GM12878 (cell line): ENCODE measurements at regions not wholly inside any gene's neighbourhood (a gene's known extent, or its start where the extent isn't known, plus 50 kb on each side); places are given as distances from the start of the nearest gene placed in this dataset.

Source experiments
- ATAC-seq: fragments of 200-7000 bp; cut with Tn5 transposase; 3 replicates; pipeline ENCODE4 v1.9.1; 2020; ENCODE audit warnings: mild to moderate bottlenecking, moderate library complexity
- BruUV-seq: library from RNA; stranded (reverse); fragments of 400-500 nt; replicated peaks from 2 replicates; lab custom pipeline; 2021; lab: Mats Ljungman, UMichigan
- CTCF ChIA-PET: fragments of 300-600 bp; sonication (Branson Sonifier 250); formaldehyde crosslinking; extraction: SDS; loops from one replicate; lab custom pipeline; 2021; ENCODE audit warnings: inconsistent platforms; lab: Yijun Ruan, JAX
- POLR2A ChIA-PET: fragments of 350-600 bp; formaldehyde crosslinking; extraction: SDS; loops from one replicate; lab custom pipeline; 2021; ENCODE audit warnings: inconsistent platforms; lab: Charles Lee
- RAD21 ChIA-PET: fragments of 300-600 bp; sonication (Branson Sonifier 250); formaldehyde crosslinking; loops from one replicate; lab custom pipeline; 2023; ENCODE audit warnings: antibody characterized with exemption; ENCODE audit not compliant: unreplicated experiment; lab: Charles Lee
- SMC1A ChIA-PET: fragments of 300-600 bp; sonication (Branson Sonifier 250); formaldehyde crosslinking; loops from one replicate; lab custom pipeline; 2023; ENCODE audit not compliant: unreplicated experiment, uncharacterized antibody; lab: Charles Lee
- DNase-seq: peaks from one replicate; pipeline ENCODE4 v3.0.0-alpha.2; 2011; ENCODE audit warnings: low read depth, low spot score
- FAIRE-seq: peaks from 3 replicates; lab custom pipeline; 2011; peaks lifted over from hg19 to GRCh38; lab: Jason Lieb, UNC
- H2AFZ ChIP-seq: 2 replicates; pipeline ENCODE4 v1.6.0; 2011; ENCODE audit warnings: low read depth, low read length, control low read depth; ENCODE audit not compliant: control insufficient read depth
- H3K27ac ChIP-seq: 2 replicates; pipeline ENCODE4 v1.5.1; 2011; ENCODE audit warnings: control low read depth; ENCODE audit not compliant: control insufficient read depth, insufficient read depth
- H3K27me3 ChIP-seq, 2 experiments: replicated peaks in 1 of 2; 2 replicates each; pipeline versions ENCODE4 v1.6.0 to v1.6.1; 2011; ENCODE audit warnings: low read length in 1 of 2; ENCODE audit not compliant: control insufficient read depth in 2 of 2, insufficient read depth in 2 of 2
- H3K36me3 ChIP-seq, 2 experiments: 2 replicates each; pipeline ENCODE4 v1.5.1; 2011; ENCODE audit warnings: low read length in 1 of 2; ENCODE audit not compliant: control insufficient read depth in 2 of 2, insufficient read depth in 2 of 2
- H3K4me1 ChIP-seq: 2 replicates; pipeline ENCODE4 v1.6.1; 2011; ENCODE audit warnings: mild to moderate bottlenecking, low read length, moderate library complexity, mixed read lengths; ENCODE audit not compliant: control insufficient read depth, insufficient read depth
- H3K4me2 ChIP-seq: 2 replicates; pipeline ENCODE4 v1.6.0; 2011; ENCODE audit warnings: control low read depth; ENCODE audit not compliant: control insufficient read depth, insufficient read depth
- H3K4me3 ChIP-seq: fragments of 200-600 bp; sonication (generic); 2 replicates; pipeline ENCODE4 v1.5.1; 2016
- H3K79me2 ChIP-seq: 2 replicates; pipeline ENCODE4 v1.6.0; 2011; ENCODE audit warnings: low read length; ENCODE audit not compliant: control insufficient read depth, insufficient read depth
- H3K9ac ChIP-seq: 2 replicates; pipeline ENCODE4 v1.8.0; 2011; ENCODE audit warnings: low read length, control low read depth, mixed read lengths; ENCODE audit not compliant: control insufficient read depth, insufficient read depth
- H3K9me3 ChIP-seq: replicated peaks from 3 replicates; pipeline ENCODE4 v1.5.1; 2011; ENCODE audit warnings: mild to moderate bottlenecking, low read length; ENCODE audit not compliant: control insufficient read depth, insufficient read depth
- H4K20me1 ChIP-seq: 2 replicates; pipeline ENCODE4 v1.6.0; 2011; ENCODE audit not compliant: control insufficient read depth, insufficient read depth
- ATF7 ChIP-seq: fragments of 450-650 bp; IDR thresholded peaks from 2 replicates; pipeline ENCODE4 v1.6.1; 2016; ENCODE audit warnings: low read depth, mild to moderate bottlenecking
- BACH1 ChIP-seq: fragments of 450-650 bp; IDR thresholded peaks from 2 replicates; pipeline ENCODE4 v1.6.1; 2017; ENCODE audit warnings: mild to moderate bottlenecking, borderline replicate concordance
- CHD2 ChIP-seq: IDR thresholded peaks from 2 replicates; pipeline ENCODE4 v1.6.1; 2011; ENCODE audit warnings: low read depth, low read length, improper control_type of control experiment, borderline replicate concordance
- FOXK2 ChIP-seq: fragments of 450-650 bp; IDR thresholded peaks from 2 replicates; pipeline ENCODE4 v1.6.1; 2017; ENCODE audit warnings: mild to moderate bottlenecking, moderate library complexity
- HDGF ChIP-seq: fragments of 450-650 bp; IDR thresholded peaks from 2 replicates; pipeline ENCODE4 v1.6.1; 2016; ENCODE audit warnings: antibody characterized with exemption
- JUNB ChIP-seq: IDR thresholded peaks from 2 replicates; pipeline ENCODE4 v1.6.1; 2016; ENCODE audit warnings: antibody characterized with exemption, mild to moderate bottlenecking
- MEF2B ChIP-seq: fragments of 450-650 bp; IDR thresholded peaks from 2 replicates; pipeline ENCODE4 v1.6.1; 2018; ENCODE audit warnings: mild to moderate bottlenecking, moderate library complexity; ENCODE audit not compliant: partially characterized antibody, poor library complexity, severe bottlenecking
- NR2C2 ChIP-seq: IDR thresholded peaks from 2 replicates; pipeline ENCODE4 v1.6.1; 2011; ENCODE audit warnings: borderline replicate concordance, low read depth; ENCODE audit not compliant: control insufficient read depth, insufficient read length
- RUNX3 ChIP-seq: IDR thresholded peaks from 2 replicates; pipeline ENCODE4 v1.6.1; 2012; ENCODE audit warnings: low read length, inconsistent platforms
- ZNF384 ChIP-seq: IDR thresholded peaks from 2 replicates; pipeline ENCODE4 v1.6.1; 2012; ENCODE audit warnings: low read depth, mild to moderate bottlenecking, low read length, improper control_type of control experiment, borderline replicate concordance
- WGBS: methylation state at CpG from one replicate; pipeline ENCODE4 v1.1.6; 2016; ENCODE audit warnings: low lambda C conversion rate; ENCODE audit not compliant: insufficient replicate concordance, insufficient coverage; ENCODE audit errors: missing lambda C conversion rate; 5-methylcytosine and 5-hydroxymethylcytosine counted together
- in situ Hi-C: fragments of 300-500 bp; cut with MboI; formaldehyde crosslinking; loops from 9 replicates; pipeline ENCODE4 v1.14.3; 2018; ENCODE audit warnings: mixed read lengths
- intact Hi-C: fragments of 100-400 bp; cut with micrococcal nuclease; formaldehyde crosslinking; loops from one replicate; pipeline ENCODE4 v1.14.2; 2022; ENCODE audit not compliant: unreplicated experiment
- TF ChIP-seq, protein P1 (sequence below): fragments of 450-650 bp; IDR thresholded peaks from 2 replicates; pipeline ENCODE4 v1.6.1; 2017; ENCODE audit warnings: mild to moderate bottlenecking, low read depth, inconsistent platforms; ENCODE audit not compliant: poor library complexity, severe bottlenecking
- TF ChIP-seq, protein P2 (sequence below), 3 experiments: IDR thresholded peaks in 2 of 3; conservative IDR thresholded peaks in 1 of 3; 2 replicates each; pipeline ENCODE4 v1.5.1; 2011; ENCODE audit warnings: low read depth in 3 of 3, low read length in 3 of 3, mild to moderate bottlenecking in 3 of 3, control low read depth in 2 of 3, moderate library complexity in 2 of 3, inconsistent platforms in 1 of 3, mixed read lengths in 1 of 3; ENCODE audit not compliant: control insufficient read depth in 2 of 3, insufficient read depth in 1 of 3; ENCODE audit errors: extremely low read depth in 1 of 3
- TF ChIP-seq, protein P3 (sequence below): fragments of 450-650 bp; IDR thresholded peaks from 2 replicates; pipeline ENCODE4 v1.6.1; 2017; ENCODE audit warnings: antibody characterized with exemption, mild to moderate bottlenecking, moderate library complexity

- TF ChIP-seq, protein P1, sequence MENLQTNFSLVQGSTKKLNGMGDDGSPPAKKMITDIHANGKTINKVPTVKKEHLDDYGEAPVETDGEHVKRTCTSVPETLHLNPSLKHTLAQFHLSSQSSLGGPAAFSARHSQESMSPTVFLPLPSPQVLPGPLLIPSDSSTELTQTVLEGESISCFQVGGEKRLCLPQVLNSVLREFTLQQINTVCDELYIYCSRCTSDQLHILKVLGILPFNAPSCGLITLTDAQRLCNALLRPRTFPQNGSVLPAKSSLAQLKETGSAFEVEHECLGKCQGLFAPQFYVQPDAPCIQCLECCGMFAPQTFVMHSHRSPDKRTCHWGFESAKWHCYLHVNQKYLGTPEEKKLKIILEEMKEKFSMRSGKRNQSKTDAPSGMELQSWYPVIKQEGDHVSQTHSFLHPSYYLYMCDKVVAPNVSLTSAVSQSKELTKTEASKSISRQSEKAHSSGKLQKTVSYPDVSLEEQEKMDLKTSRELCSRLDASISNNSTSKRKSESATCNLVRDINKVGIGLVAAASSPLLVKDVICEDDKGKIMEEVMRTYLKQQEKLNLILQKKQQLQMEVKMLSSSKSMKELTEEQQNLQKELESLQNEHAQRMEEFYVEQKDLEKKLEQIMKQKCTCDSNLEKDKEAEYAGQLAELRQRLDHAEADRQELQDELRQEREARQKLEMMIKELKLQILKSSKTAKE, result no peak
Observed at GRCh38 chr5:87126869-87127268, 140.8 kb upstream of the RASA1 start (continued).

DNA sequence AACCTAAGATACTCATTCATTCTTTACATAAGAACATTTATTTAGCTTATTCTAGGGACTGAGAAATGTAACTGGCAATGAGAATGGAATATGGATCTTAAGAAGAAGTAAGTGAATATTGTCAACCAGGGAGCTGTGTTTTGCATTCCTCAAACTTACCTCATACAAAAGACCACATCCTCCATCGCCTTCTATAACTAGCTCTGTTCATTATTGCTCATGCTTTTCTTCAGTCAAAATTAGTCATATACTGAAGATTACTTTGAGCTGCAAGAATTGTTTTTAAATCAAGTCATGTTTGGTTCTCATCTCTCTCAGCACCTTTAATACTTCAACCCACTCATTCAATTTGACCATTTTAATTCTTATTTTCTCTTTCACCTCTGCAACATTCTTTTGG, 140.3 kb upstream of the RASA1 start:
- no peaks in the 10 kb centered on the region for H3K36me3 ChIP-seq
- H4K20me1 ChIP-seq, result no peaks in the 10 kb centered on the region
- H3K4me3 ChIP-seq, result no peak overlapping the region
- H2AFZ ChIP-seq, result peak overlapping the region; percentile 15; the same call in 1 of the 2 replicates
- ATAC-seq (peak; percentile 61), DNase-seq (no peak), FAIRE-seq (no peak)
- ChIA-PET POLR2A (interaction anchor here (0.7 to 1.3 kb wide), 2 partner anchors 11 to 27 kb away, joined by 3 read pairs; no protein-coding TSS in a partner anchor), RAD21 (interaction anchor here (0.8 to 2.4 kb wide), 5 partner anchors 10 to 58 kb away, joined by 3 to 9 read pairs (median 4); no protein-coding TSS in a partner anchor), SMC1A (interaction anchor here (0.9 to 3.4 kb wide), 10 partner anchors 8 to 104 kb away, joined by 3 to 22 read pairs (median 4); no protein-coding TSS in a partner anchor), CTCF (interaction anchor here (0.7 kb wide), 3 partner anchors 11 to 68 kb away, joined by 3 to 4 read pairs (median 3); no protein-coding TSS in a partner anchor)
- WGBS, result 43% methylated on average over 1 of the region's 1 CpG
- H3K9me3 ChIP-seq, result no peaks in the 10 kb centered on the region
- H3K9ac ChIP-seq, result no peak overlapping the region
- intact Hi-C loops (no loop called here), in situ Hi-C loops (no loop called here)
- no peaks in the 10 kb centered on the region for H3K79me2 ChIP-seq
- no peak overlapping the region for H3K4me2 ChIP-seq
- BruUV-seq, result no TSS peak
- H3K27me3 ChIP-seq, result no peaks in the 10 kb centered on the region
- peaks cover 3% of the 10 kb centered on the region for H3K4me1 ChIP-seq
- TF ChIP-seq ATF7 (no peak), HDGF (no peak), NR2C2 (no peak), MEF2B (no peak), FOXK2 (no peak), JUNB (peak; percentile 36), BACH1 (no peak), RUNX3 (peak; percentile 55; the same call in 1 of the 2 replicates), ZNF384 (no peak), CHD2 (no peak)
- TF ChIP-seq, protein P2, sequence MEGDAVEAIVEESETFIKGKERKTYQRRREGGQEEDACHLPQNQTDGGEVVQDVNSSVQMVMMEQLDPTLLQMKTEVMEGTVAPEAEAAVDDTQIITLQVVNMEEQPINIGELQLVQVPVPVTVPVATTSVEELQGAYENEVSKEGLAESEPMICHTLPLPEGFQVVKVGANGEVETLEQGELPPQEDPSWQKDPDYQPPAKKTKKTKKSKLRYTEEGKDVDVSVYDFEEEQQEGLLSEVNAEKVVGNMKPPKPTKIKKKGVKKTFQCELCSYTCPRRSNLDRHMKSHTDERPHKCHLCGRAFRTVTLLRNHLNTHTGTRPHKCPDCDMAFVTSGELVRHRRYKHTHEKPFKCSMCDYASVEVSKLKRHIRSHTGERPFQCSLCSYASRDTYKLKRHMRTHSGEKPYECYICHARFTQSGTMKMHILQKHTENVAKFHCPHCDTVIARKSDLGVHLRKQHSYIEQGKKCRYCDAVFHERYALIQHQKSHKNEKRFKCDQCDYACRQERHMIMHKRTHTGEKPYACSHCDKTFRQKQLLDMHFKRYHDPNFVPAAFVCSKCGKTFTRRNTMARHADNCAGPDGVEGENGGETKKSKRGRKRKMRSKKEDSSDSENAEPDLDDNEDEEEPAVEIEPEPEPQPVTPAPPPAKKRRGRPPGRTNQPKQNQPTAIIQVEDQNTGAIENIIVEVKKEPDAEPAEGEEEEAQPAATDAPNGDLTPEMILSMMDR (IDR thresholded peaks at IDR 0.05 in 2 of 3, conservative IDR thresholded peaks at IDR 0.05 in 1 of 3; ENCODE audit: control insufficient read depth in 2 of 3, extremely low read depth in 1 of 3, insufficient read depth in 1 of 3, low read depth in 3 of 3, low read length in 3 of 3), result no peak
- TF ChIP-seq, protein P3, sequence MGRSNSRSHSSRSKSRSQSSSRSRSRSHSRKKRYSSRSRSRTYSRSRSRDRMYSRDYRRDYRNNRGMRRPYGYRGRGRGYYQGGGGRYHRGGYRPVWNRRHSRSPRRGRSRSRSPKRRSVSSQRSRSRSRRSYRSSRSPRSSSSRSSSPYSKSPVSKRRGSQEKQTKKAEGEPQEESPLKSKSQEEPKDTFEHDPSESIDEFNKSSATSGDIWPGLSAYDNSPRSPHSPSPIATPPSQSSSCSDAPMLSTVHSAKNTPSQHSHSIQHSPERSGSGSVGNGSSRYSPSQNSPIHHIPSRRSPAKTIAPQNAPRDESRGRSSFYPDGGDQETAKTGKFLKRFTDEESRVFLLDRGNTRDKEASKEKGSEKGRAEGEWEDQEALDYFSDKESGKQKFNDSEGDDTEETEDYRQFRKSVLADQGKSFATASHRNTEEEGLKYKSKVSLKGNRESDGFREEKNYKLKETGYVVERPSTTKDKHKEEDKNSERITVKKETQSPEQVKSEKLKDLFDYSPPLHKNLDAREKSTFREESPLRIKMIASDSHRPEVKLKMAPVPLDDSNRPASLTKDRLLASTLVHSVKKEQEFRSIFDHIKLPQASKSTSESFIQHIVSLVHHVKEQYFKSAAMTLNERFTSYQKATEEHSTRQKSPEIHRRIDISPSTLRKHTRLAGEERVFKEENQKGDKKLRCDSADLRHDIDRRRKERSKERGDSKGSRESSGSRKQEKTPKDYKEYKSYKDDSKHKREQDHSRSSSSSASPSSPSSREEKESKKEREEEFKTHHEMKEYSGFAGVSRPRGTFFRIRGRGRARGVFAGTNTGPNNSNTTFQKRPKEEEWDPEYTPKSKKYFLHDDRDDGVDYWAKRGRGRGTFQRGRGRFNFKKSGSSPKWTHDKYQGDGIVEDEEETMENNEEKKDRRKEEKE, result no peak
- TF ChIP-seq, all 136 proteins: peak for 2
- no peak overlapping the region for H3K27ac ChIP-seq
